PFSK-1 (cell line): ENCODE measurements at regions not wholly inside any gene's neighbourhood (a gene's known extent, or its start where the extent isn't known, plus 50 kb on each side); places are given as distances from the start of the nearest gene placed in this dataset.

ENCODE experiments used
- FOXP2 ChIP-seq: optimal IDR thresholded peaks from 2 replicates; pipeline ENCODE3; 2011; ENCODE audit warnings: borderline replicate concordance, control low read depth, inconsistent platforms; ENCODE audit not compliant: insufficient read depth; ENCODE audit errors: extremely low read length, extremely low read depth
- POLR2AphosphoS5 ChIP-seq: IDR thresholded peaks from 2 replicates; pipeline ENCODE4 v1.6.1; 2012; ENCODE audit warnings: low read depth, mild to moderate bottlenecking, control low read depth, low read length, moderate library complexity
- REST ChIP-seq, 2 experiments: IDR thresholded peaks; 2 replicates each; pipeline versions ENCODE4 v1.6.1 to v1.8.0; 2011 to 2012; ENCODE audit warnings: low read depth in 2 of 2, low read length in 2 of 2, control low read depth in 1 of 2, inconsistent platforms in 1 of 2, mild to moderate bottlenecking in 1 of 2, moderate library complexity in 1 of 2; ENCODE audit not compliant: insufficient read depth in 1 of 2
- SIN3A ChIP-seq: IDR thresholded peaks from 2 replicates; pipeline ENCODE4 v1.6.1; 2012; ENCODE audit warnings: mild to moderate bottlenecking, low read length, moderate library complexity, borderline replicate concordance; ENCODE audit not compliant: insufficient read depth
- TAF1 ChIP-seq: IDR thresholded peaks from 2 replicates; pipeline ENCODE4 v1.6.1; 2012; ENCODE audit warnings: low read length, control low read depth, borderline replicate concordance; ENCODE audit not compliant: insufficient read depth

GRCh38 chr5:39759701-39760100, 334.9 kb upstream of the DAB2 start:
- TF ChIP-seq TAF1, result no peak
- no peak for TF ChIP-seq REST (IDR thresholded peaks at IDR 0.05; ENCODE audit: insufficient read depth in 1 of 2, low read depth in 2 of 2, low read length in 2 of 2)
- TF ChIP-seq FOXP2, result no peak
- TF ChIP-seq POLR2AphosphoS5, result no peak

GRCh38 chr5:39758426-39758825, 333.6 kb upstream of the DAB2 start:
- TF ChIP-seq SIN3A, result no peak
- no peak for TF ChIP-seq POLR2AphosphoS5
- no peak for TF ChIP-seq FOXP2
- no peak for TF ChIP-seq TAF1
- TF ChIP-seq REST (IDR thresholded peaks at IDR 0.05; ENCODE audit: insufficient read depth in 1 of 2, low read depth in 2 of 2, low read length in 2 of 2), result no peak

GRCh38 chr5:39757131-39757530, 332.4 kb upstream of the DAB2 start:
- TF ChIP-seq POLR2AphosphoS5 (peak; percentile 31; the same call in 1 of the 2 replicates), TAF1 (no peak), REST (IDR thresholded peaks at IDR 0.05; ENCODE audit: insufficient read depth in 1 of 2, low read depth in 2 of 2, low read length in 2 of 2) (no peak), FOXP2 (no peak), SIN3A (no peak)

- no peak for TF ChIP-seq REST (IDR thresholded peaks at IDR 0.05; ENCODE audit: insufficient read depth in 1 of 2, low read depth in 2 of 2, low read length in 2 of 2)
- TF ChIP-seq POLR2AphosphoS5, result no peak
- no peak for TF ChIP-seq SIN3A
- no peak for TF ChIP-seq FOXP2
- no peak for TF ChIP-seq TAF1
Observed at GRCh38 chr5:39755986-39756385, 331.2 kb upstream of the DAB2 start.

- TF ChIP-seq FOXP2 (no peak), POLR2AphosphoS5 (no peak), TAF1 (no peak), REST (IDR thresholded peaks at IDR 0.05; ENCODE audit: insufficient read depth in 1 of 2, low read depth in 2 of 2, low read length in 2 of 2) (no peak), SIN3A (no peak)
Observed at GRCh38 chr5:39755452-39755851, 330.7 kb upstream of the DAB2 start.
